NCI-H128 (cell line): ENCODE measurements at regions not wholly inside any gene's neighbourhood (a gene's known extent, or its start where the extent isn't known, plus 50 kb on each side); places are given as distances from the start of the nearest gene placed in this dataset.

Source experiments
- DNase-seq: peaks from one replicate; lab custom pipeline; 2025; ENCODE audit not compliant: unreplicated experiment; lab: John Stamatoyannopoulos, UW

DNA sequence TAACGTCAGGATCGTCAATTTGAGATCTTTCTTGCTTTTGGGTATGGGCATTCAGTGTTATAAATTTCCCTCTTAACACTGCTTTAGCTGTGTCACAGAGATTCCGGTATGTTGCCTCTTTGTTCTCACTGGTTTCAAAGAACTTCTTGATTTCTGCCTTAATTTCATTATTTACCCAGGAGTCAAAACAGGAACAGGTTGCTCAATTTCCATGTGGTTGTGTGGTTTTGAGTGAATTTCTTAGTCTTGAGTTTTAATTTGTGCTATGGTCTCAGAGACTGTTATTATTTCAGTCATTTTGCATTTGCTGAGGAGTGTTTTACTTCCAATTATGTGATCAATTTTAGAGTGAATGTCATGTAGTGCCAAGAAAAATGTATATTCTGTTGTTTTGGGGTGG lies 153.1 kb downstream of the PCDH17 start:
- DNase-seq: no peak

DNA sequence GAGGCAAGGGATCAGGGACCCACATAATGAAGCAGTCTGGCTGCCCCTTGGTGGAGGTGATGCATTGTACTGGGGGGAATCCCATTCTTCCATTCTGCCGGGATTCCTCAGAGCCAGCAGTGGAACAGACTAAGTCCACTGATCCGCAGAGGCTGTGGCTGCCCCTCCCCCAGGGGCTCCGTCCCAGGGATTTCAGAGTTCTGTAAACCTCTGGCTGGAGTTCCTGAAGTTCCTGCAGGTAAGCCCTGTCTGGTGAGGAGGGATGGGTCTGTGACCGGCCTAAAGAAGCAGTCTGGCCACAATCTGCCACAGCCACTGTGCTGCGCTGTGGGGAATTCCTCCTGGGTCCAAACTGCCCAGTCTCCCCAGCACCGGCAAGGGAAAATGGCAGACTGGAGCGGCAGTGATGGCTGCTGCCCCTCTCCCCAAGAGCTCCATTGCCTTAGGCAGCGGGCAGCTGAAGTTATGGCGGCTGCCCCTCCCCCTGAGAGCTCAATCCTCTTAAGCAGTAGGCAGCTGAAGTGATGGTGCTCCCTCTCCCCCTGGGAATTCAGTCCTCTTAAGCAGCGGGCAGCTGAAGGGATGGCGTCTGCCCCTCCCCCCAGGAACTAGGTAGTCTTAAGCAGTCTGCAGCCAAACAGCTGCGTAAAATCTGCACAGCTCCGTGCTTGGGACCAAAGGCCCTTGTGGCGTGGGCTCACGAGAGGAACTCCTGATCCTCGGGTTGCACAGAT lies 155.7 kb downstream of the PCDH17 start:
- no peak for DNase-seq

DNA sequence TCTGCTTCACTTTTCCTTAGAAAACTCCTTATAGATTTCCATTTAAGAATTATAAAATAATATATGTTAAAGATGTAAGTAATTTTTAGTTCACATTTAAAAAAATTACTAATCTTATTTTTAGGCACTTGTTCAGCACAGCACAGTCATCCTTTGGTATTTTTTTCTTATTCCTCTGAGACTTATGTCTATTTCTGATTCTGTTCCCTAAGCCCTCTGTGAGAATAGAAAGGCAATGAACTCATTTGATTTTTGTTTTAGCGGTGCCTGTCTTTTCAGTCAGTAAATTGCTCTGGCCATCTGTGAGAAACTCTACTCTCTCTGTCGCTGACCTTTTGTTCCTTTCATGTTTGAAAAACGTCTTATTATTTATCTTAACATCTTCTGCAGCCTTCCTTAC lies 168.1 kb downstream of the PCDH17 start:
- no peak for DNase-seq

DNA sequence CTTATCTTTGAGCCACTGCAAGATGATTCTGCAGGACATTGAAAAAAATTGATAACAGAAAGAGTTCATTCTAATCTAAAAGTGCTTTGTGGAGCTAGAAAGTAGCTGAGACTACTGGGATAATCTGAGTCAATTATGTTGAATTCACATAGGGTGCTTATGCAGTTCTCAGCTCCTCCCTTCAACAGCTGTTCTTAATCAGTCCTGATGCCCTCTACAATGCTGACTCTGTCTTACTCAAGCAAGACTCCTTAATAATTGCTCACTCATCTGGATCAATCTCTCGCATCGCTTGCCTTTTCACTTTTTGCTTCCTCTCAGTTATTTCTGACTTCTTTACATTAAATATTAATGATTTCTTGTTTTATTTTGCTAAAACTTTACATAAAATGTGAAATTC lies 182.1 kb downstream of the PCDH17 start:
- DNase-seq: no peak

DNA sequence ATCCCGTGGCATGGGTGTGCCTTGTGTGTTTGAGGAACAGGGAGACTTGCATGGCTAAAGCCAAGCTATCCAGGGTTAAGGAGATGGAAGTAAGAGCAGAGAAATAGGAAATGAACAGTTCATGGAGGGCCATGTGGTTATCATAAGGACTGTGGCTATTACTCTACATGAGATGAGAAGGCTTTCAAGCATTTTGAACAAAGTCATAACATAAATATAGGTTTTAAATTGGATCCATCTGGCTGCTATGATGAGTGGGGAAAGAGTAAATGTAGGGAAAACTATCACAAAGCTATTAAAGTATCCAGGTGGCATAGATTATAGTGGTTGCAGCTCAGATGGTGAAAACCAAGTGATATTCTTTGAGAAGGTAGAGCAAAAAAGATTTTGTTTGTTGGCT lies 184.1 kb downstream of the PCDH17 start:
- DNase-seq: no peak

DNA sequence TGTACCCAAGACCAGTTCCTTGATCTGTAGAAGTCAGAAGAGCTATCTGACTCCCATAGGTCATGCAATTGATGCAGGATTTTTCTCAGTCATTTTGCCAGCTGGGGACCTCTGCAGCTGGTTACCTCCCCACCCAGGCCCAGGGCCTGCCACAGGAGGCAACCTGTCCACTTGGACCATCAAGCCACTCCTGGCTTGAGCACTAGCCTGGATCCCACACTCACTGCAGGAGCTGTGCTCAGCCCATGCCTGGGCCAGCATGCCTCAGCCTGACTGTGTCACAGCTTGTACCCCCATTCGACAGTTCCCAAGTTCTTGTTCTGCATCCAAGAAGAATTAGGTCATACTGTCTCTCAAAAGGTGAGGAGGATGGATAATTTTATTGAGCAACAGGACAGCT lies 189.4 kb downstream of the PCDH17 start:
- no peak for DNase-seq

DNA sequence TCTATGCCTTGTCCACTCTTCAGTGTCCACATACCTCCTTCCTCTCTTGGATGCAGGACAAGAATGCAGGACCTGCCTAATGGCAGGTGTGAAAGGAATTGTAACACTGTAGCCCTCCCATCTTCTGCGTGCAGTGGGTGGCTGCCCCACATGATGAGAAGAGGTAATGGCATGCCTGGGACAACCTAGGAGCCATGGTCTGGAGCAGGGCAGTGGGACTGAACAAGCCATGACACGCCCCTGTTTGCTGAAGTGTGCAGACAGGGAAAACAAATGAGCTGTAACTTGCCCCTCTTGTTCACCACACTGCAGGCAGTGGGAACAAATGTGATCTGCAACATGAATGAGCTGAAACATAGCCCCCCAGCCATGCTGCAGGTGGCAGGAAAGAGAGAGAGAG lies 192.2 kb downstream of the PCDH17 start:
- DNase-seq: no peak

- no peak for DNase-seq
Observed at GRCh38 chr13:57824121-57824520, 192.6 kb downstream of the PCDH17 start.

- DNase-seq: no peak
Observed at GRCh38 chr13:57825066-57825465, 193.5 kb downstream of the PCDH17 start.

- no peak for DNase-seq
Observed at GRCh38 chr13:57829496-57829895, 198.0 kb downstream of the PCDH17 start.

- no peak for DNase-seq
Observed at GRCh38 chr13:57832187-57832586, 200.6 kb downstream of the PCDH17 start.

DNA sequence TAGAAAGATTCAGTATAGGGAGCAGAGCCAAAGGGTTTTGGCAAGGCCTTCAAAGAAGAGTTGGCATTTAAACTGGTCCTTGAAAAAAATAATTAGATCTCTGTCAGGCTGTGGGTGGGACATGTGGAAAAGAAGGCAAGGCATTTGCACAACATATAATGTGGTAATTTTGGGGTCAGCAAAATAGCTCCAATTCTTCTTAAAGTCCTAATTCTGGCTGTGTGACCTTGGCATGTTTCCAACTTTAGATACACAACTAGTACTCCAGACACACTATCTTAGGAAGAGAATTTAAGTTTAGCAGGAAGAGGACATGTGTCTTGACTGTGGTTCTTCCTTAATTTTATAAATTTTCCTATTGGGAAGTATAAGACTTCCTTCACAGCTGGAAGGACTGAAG lies 206.3 kb downstream of the PCDH17 start:
- DNase-seq: no peak

- no peak for DNase-seq
Observed at GRCh38 chr13:57843521-57843920, 212.0 kb downstream of the PCDH17 start.

- no peak for DNase-seq
Observed at GRCh38 chr13:57846600-57847173, 215.1 kb downstream of the PCDH17 start.

DNA sequence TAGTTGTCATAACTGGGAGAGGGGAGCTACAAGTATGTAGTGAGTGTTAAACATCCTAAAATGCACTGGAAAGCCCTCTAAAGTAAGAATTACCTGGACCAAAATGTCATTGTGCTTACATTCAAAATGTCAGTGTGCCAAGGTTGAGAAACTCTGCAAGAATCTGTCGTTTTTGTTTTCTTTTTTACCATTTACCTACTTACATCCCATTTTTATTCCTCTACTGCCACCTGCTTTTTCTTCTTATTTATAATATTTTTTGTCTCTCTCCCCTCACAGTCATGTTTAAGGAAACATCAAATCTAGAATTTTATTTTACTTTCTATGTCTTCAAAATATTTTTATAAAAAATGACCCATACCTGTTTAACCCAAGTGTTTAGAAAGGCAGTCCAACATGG lies 226.4 kb downstream of the PCDH17 start:
- no peak for DNase-seq

DNA sequence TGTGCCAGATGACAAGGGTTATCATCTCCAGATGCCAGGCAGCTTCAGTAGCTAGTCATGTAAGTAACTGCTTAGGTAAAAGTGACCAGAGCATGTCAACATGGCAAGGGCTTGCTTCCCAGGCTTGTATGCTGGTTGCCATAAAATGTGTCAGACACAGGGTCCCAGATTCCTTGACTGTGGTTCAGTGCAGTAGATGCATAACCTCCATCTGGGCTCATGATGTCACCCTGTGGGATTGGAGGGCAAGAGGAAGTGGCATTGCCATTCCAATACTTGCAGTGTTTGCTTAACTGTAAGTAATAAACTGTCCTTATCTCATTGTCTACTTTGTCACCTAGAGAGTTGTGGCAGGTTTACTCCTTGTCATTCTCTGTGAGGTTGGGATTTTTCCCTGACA lies 226.8 kb downstream of the PCDH17 start:
- DNase-seq: no peak

DNA sequence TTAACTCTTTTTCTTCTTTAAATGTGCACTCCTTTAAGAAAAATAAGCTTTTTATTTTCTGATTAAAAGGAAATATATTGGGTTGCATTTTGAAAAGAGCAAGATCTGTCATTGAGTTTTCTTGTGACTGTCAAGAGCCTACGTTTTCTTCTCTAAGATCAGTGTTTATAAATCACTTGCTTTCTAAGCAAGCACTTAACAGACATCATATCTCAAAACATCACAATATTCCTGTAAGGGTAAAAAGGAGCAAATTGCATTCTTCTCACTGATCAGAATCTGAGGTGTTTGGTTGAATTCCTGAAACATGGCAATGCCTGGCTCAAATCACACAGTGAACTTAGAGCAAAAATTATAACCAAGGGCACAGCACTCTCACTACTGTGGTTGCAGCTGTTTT lies 231.3 kb downstream of the PCDH17 start:
- no peak for DNase-seq

- DNase-seq: no peak
Observed at GRCh38 chr13:57865600-57866294, 234.2 kb downstream of the PCDH17 start.

DNA sequence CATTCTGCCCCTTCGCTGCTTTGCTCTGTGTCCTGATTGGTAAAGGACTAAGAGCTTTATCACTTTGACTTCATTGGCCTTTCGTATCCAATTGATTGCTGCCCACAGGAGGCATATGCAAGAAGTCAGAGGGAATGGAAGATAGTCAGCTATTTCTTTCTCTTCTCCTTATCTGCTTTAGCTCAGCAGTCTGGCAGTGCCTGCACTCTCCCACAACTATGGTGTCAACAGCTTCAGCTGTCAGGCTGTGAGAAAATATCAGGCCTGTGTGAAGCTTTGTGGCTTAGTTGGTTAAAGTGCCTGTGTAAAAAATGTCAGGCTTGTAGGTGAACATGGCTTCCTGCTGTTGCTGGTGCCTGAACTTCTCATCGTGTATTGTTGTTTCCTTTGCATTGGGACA lies 243.0 kb downstream of the PCDH17 start:
- no peak for DNase-seq

DNA sequence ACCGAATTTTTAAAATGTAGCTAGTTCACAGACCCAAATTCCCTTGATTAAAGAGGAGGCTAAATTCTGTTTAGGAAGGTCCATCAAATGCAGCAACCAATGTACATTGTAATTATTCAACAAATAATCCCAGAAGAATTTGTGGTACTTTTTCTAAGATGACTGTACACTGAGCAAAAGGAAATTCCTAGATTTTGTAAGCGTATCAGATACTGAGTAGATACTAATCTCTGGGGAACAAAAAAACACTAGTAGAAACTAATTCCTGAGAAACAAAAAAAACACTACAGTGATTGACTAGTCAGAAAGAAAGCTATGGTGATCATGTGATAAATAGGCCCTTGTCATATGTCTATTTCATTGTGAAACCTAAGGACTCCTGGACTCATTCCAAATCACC lies 246.1 kb downstream of the PCDH17 start:
- DNase-seq: no peak

GRCh38 chr13:57878291-57878690 lies 246.7 kb downstream of the PCDH17 start:
- DNase-seq: no peak

- no peak for DNase-seq
Observed at GRCh38 chr13:57897225-57897624, 265.7 kb downstream of the PCDH17 start.
